A673 (cell line): ENCODE measurements at regions not wholly inside any gene's neighbourhood (a gene's known extent, or its start where the extent isn't known, plus 50 kb on each side); places are given as distances from the start of the nearest gene placed in this dataset.

ENCODE experiments used
- BruUV-seq: library from RNA; stranded (reverse); fragments of 400-500 nt; replicated peaks from 2 replicates; lab custom pipeline; 2021; lab: Mats Ljungman, UMichigan
- CTCF ChIA-PET: fragments of 300-600 bp; sonication (Branson Sonifier 250); formaldehyde crosslinking; loops from one replicate; lab custom pipeline; 2022; ENCODE audit warnings: antibody characterized with exemption; lab: Charles Lee
- POLR2A ChIA-PET: fragments of 300-600 bp; sonication (Branson Sonifier 250); formaldehyde crosslinking; loops from one replicate; lab custom pipeline; 2022; ENCODE audit warnings: antibody characterized with exemption; ENCODE audit not compliant: low non-redundant PET; lab: Charles Lee
- DNase-seq: peaks from one replicate; pipeline ENCODE4 v3.0.0-alpha.2; 2015; ENCODE audit warnings: low spot score
- H3K27ac ChIP-seq: fragments of 200-600 bp; sonication (generic); 2 replicates; pipeline ENCODE4 v1.5.1; 2016; ENCODE audit warnings: mixed run types, low read depth, mild to moderate bottlenecking, mixed read lengths, antibody characterized with exemption, low read length; ENCODE audit not compliant: poor library complexity, severe bottlenecking
- H3K27me3 ChIP-seq: fragments of 200-600 bp; sonication (generic); replicated peaks from 2 replicates; pipeline ENCODE4 v1.6.1; 2017; ENCODE audit warnings: mixed run types, low read depth, mild to moderate bottlenecking, mixed read lengths, antibody characterized with exemption, low read length; ENCODE audit not compliant: insufficient read depth, poor library complexity
- H3K36me3 ChIP-seq: fragments of 200-600 bp; sonication (generic); 2 replicates; pipeline ENCODE4 v1.6.1; 2016; ENCODE audit warnings: mixed run types, mild to moderate bottlenecking, mixed read lengths, antibody characterized with exemption, low read length; ENCODE audit not compliant: insufficient read depth, poor library complexity, severe bottlenecking
- H3K4me1 ChIP-seq: fragments of 200-600 bp; sonication (generic); 2 replicates; pipeline ENCODE4 v1.6.1; 2017; ENCODE audit warnings: mixed run types, mild to moderate bottlenecking, mixed read lengths, antibody characterized with exemption, low read length; ENCODE audit not compliant: insufficient read depth, poor library complexity, severe bottlenecking
- H3K4me3 ChIP-seq: fragments of 200-600 bp; sonication (generic); 2 replicates; pipeline ENCODE4 v1.5.1; 2016; ENCODE audit warnings: low read depth, mixed run types, mild to moderate bottlenecking, mixed read lengths, low read length; ENCODE audit not compliant: poor library complexity, severe bottlenecking
- H3K9me3 ChIP-seq: fragments of 200-600 bp; sonication (generic); 2 replicates; pipeline ENCODE4 v1.6.1; 2016; ENCODE audit warnings: mixed run types, low read depth, mild to moderate bottlenecking, mixed read lengths, antibody characterized with exemption, low read length; ENCODE audit not compliant: poor library complexity, severe bottlenecking
- CTCF ChIP-seq: fragments of 300-800, 200-600 bp; sonication (generic); conservative IDR thresholded peaks from 2 replicates; pipeline ENCODE4 v1.5.1; 2017; ENCODE audit warnings: low read depth, mild to moderate bottlenecking, antibody characterized with exemption, low read length, moderate library complexity, mixed read lengths
- EZH2 ChIP-seq: fragments of 200-600 bp; sonication (generic); IDR thresholded peaks from 2 replicates; pipeline ENCODE4 v1.6.1; 2017; ENCODE audit warnings: borderline replicate concordance, low read depth, mild to moderate bottlenecking, mixed read lengths, antibody characterized with exemption, low read length; ENCODE audit not compliant: poor library complexity, severe bottlenecking
- intact Hi-C: fragments of 100-400 bp; cut with micrococcal nuclease; formaldehyde crosslinking; loops from one replicate; pipeline ENCODE4 v1.10.0; 2022; ENCODE audit not compliant: unreplicated experiment

DNA sequence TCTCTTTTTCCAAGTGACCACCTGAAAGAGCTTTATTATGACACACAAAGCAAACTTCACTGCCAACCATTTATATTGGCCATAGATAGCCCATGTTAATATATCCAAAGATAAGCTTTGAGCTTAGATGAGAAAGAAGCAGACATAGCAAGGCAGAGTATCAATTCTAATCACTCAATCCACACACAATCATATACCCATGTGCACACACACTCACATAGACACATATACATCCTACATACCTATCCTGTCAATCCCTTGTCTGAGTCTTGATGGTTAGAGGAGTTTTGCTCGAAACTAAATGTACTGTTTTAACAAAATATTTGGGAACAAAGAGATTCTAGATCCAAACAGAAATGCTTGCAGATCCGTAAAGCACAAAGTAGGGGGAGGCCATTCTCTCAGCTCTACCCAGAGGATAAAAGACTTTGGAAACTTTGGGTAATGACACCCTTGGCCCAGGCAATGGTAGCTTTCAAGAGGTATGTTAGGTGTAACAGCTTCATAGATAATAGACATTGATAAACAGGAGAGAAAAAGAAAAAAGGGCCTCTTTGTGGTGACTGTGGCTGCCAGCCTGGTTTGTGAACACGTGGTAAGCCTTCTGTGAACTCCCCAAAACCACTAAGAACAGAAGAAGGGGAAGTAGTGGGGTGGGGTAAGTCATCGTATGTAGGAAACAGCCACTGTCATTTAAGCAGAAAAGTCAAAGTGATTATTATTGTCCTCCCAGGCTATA lies 121.6 kb downstream of the TLR4 start:
- TF ChIP-seq EZH2, result no peak
- no peak for TF ChIP-seq CTCF
- Histone ChIP-seq H3K36me3 (no peaks in the 10 kb centered on the region), H3K27me3 (peaks cover 20% of the 10 kb centered on the region), H3K4me1 (no peaks in the 10 kb centered on the region), H3K27ac (no peak overlapping the region), H3K4me3 (no peak overlapping the region), H3K9me3 (no peaks in the 10 kb centered on the region)
- no TSS peak for BruUV-seq
- ChIA-PET POLR2A (no interaction called here), CTCF (no interaction called here)
- intact Hi-C loops, result no loop called here
- no peak for DNase-seq

GRCh38 chr9:117826837-117827236 lies 122.6 kb downstream of the TLR4 start:
- no peak for DNase-seq
- ChIA-PET POLR2A (no interaction called here), CTCF (no interaction called here)
- Histone ChIP-seq H3K36me3 (no peaks in the 10 kb centered on the region), H3K9me3 (no peaks in the 10 kb centered on the region), H3K4me3 (no peak overlapping the region), H3K27ac (no peak overlapping the region), H3K4me1 (no peaks in the 10 kb centered on the region), H3K27me3 (peaks cover 25% of the 10 kb centered on the region)
- intact Hi-C loops, result no loop called here
- TF ChIP-seq EZH2, result no peak
- BruUV-seq, result no TSS peak

DNA sequence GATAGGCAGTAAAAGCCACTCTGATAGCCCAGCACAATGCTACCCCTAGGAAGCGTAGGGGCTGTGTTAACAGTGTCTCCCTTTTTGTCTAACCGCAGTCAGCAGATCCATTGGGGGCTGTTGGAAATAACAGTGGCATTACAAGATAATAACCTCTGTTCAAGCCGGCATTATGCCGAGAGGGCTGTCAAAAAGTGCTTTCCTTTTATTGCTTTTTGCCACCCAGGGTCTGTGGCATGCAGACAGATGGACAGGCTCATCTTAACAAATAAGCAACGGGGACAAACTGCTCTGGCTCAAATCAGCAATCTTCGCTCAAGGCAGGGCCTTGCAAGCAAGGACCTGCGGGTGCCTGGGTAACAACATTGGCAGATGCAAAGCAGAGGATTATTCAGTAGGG lies 123.3 kb downstream of the TLR4 start:
- TF ChIP-seq EZH2 (no peak), CTCF (no peak)
- Histone ChIP-seq H3K27ac (no peak overlapping the region), H3K27me3 (peaks cover 25% of the 10 kb centered on the region), H3K9me3 (no peaks in the 10 kb centered on the region), H3K36me3 (no peaks in the 10 kb centered on the region), H3K4me3 (no peak overlapping the region), H3K4me1 (no peaks in the 10 kb centered on the region)
- intact Hi-C loops, result no loop called here
- CTCF ChIA-PET, result no interaction called here
- POLR2A ChIA-PET, result no interaction called here
- no peak for DNase-seq
- no TSS peak for BruUV-seq

GRCh38 chr9:117828466-117828865 lies 124.3 kb downstream of the TLR4 start:
- Histone ChIP-seq H3K27me3 (peaks cover 25% of the 10 kb centered on the region), H3K4me1 (no peaks in the 10 kb centered on the region), H3K9me3 (no peaks in the 10 kb centered on the region), H3K36me3 (no peaks in the 10 kb centered on the region), H3K4me3 (no peak overlapping the region), H3K27ac (no peak overlapping the region)
- DNase-seq, result no peak
- TF ChIP-seq CTCF, result no peak
- no peak for TF ChIP-seq EZH2
- ChIA-PET CTCF (no interaction called here), POLR2A (no interaction called here)
- intact Hi-C loops, result no loop called here
- no TSS peak for BruUV-seq
